Urinary bladder (tissue), 3 donors: ENCODE measurements at regions not wholly inside any gene's neighbourhood (a gene's known extent, or its start where the extent isn't known, plus 50 kb on each side); places are given as distances from the start of the nearest gene placed in this dataset.

Experiments
- DNase-seq: peaks from one replicate; pipeline ENCODE4 v3.0.0-alpha.2; 2015; ENCODE audit errors: extremely low spot score
- H3K27ac ChIP-seq: one replicate; pipeline ENCODE4 v1.5.1; 2013; ENCODE audit warnings: low read depth, mild to moderate bottlenecking, moderate library complexity
- H3K36me3 ChIP-seq: one replicate; pipeline ENCODE4 v1.6.1; 2013; ENCODE audit warnings: mild to moderate bottlenecking, moderate library complexity; ENCODE audit not compliant: insufficient read depth
- H3K4me1 ChIP-seq: one replicate; pipeline ENCODE4 v1.6.1; 2013; ENCODE audit warnings: mild to moderate bottlenecking, moderate library complexity; ENCODE audit not compliant: insufficient read depth
- H3K4me3 ChIP-seq: one replicate; pipeline ENCODE4 v1.5.1; 2013; ENCODE audit warnings: low read depth, low read length
- WGBS: extraction: QIAGEN DNeasy Blood & Tissue Kit; methylation state at CpG from one replicate; pipeline ENCODE4 v1.1.7; 2013; 5-methylcytosine and 5-hydroxymethylcytosine counted together
- donor health status: healthy with polysubstance abuse.
- donor health status: healthy.

DNA sequence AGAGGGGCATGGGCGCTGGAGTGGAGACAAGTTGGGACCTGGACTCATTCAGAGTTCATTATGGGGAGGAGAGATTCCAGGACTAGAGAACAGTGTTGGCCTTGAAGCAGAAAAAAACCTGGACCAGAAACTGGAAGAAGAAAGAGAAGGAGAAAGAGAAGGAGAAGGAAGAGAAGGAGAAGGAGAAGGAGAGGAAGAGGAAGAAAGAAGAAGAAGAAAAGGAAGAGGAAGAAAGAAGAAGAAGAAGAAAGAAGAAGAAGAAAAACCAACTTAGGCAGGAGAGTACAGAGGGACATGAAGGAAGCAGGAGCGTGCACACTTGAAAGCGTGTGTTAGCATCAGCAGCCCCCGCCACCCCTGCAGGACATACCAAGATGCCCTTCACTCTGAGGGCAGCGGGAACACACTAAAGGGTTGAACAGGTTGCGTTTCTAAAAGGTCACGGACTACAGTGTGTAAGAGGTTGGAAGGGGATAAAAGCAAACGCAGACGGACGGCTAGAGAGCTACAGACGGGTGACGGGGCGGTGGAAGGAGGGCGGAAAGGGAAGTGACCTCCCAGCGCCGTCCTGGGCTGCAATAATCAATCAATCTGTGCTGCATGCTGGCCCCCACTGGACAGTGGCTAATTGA is 95.3 kb downstream of the SEC61G start:
- Histone ChIP-seq H3K4me1 (peaks cover 2% of the 10 kb centered on the region), H3K36me3 (no peaks in the 10 kb centered on the region), H3K27ac (no peak overlapping the region), H3K4me3 (peak overlapping the region; percentile 28)
- 22% methylated on average over 16 of the region's 16 CpGs for WGBS
- no peak for DNase-seq

- no peak for DNase-seq
- Histone ChIP-seq H3K36me3 (no peaks in the 10 kb centered on the region), H3K4me1 (peaks cover 2% of the 10 kb centered on the region), H3K27ac (no peak overlapping the region), H3K4me3 (no peak overlapping the region)
- WGBS, result 91% methylated on average over 13 of the region's 13 CpGs
These were observed 95.8 kb downstream of the SEC61G start for GRCh38 chr7:54663186-54663585.

- Histone ChIP-seq H3K36me3 (no peaks in the 10 kb centered on the region), H3K27ac (no peak overlapping the region), H3K4me1 (peaks cover 2% of the 10 kb centered on the region), H3K4me3 (no peak overlapping the region)
- 82% methylated on average over 7 of the region's 7 CpGs for WGBS
- DNase-seq, result no peak
These were observed 96.3 kb downstream of the SEC61G start for GRCh38 chr7:54662701-54663100.

DNA sequence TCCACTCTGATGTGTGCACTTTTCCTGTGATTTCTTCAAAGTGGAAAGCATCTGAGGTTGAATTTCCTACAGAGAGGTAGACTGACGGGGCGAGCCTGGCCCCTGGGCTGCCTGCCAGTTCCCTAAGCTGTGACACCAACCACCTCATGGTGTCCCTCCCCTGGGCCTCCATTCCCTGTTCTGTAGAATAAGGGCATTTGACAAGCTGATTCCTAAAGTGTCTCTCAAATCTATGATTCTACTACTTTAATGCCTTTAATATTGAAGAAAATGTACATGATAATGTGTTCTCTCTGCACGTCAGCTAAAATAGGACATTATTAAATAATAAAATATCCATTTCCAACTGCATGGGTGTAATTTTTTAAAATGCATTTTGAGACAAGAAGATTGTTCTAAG is 105.1 kb downstream of the SEC61G start:
- no peak for DNase-seq
- H3K4me3 ChIP-seq, result no peak overlapping the region
- no peaks in the 10 kb centered on the region for H3K4me1 ChIP-seq
- no peak overlapping the region for H3K27ac ChIP-seq
- 71% methylated on average over 3 of the region's 3 CpGs for WGBS
- no peaks in the 10 kb centered on the region for H3K36me3 ChIP-seq

- Histone ChIP-seq H3K27ac (no peak overlapping the region), H3K36me3 (no peaks in the 10 kb centered on the region), H3K4me1 (no peaks in the 10 kb centered on the region), H3K4me3 (no peak overlapping the region)
- no peak for DNase-seq
- 66% methylated on average over 6 of the region's 6 CpGs for WGBS
These were observed 100.9 kb downstream of the VSTM2A start for GRCh38 chr7:54643064-54643463.

DNA sequence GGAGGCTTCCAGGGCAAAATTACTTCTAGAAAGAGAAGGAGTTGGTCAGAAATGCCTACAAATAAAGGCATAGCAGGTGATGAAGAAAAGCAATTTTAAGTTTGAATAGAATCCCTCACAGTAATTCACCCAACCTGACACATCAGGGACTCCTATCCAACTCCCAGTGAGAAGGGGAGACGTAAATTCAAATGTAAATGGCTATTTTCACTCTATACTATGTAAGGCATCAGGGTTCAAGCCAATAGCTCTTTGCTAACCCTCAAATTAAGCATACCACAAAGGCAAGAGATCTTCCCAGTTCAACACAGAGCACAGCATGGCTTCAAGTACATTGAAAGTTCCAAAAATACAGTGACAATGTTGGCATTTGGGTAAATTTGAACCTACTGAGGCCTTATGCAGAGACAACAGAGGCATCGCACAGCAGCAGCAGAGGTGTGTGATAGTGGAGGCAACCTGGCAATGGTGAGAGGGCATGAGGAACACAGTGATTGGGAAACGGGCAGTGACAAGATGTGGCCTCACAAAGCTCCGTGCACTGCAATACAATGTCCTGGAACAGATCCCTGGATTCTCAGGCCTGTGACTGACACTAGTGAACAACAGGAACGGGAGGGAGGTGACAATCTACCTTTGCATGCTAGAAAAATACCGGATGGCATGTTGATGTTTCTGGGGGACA is 95.7 kb downstream of the VSTM2A start:
- WGBS, result 73% methylated on average over 6 of the region's 6 CpGs
- no peak overlapping the region for H3K27ac ChIP-seq
- H3K4me3 ChIP-seq, result no peak overlapping the region
- no peaks in the 10 kb centered on the region for H3K4me1 ChIP-seq
- no peak for DNase-seq
- no peaks in the 10 kb centered on the region for H3K36me3 ChIP-seq

GRCh38 chr7:54632696-54633095 is 90.5 kb downstream of the VSTM2A start:
- H3K4me3 ChIP-seq, result no peak overlapping the region
- no peak overlapping the region for H3K27ac ChIP-seq
- no peaks in the 10 kb centered on the region for H3K36me3 ChIP-seq
- no peaks in the 10 kb centered on the region for H3K4me1 ChIP-seq
- no peak for DNase-seq
- WGBS, result 48% methylated on average over 4 of the region's 4 CpGs

- 74% methylated on average over 4 of the region's 4 CpGs for WGBS
- Histone ChIP-seq H3K27ac (no peak overlapping the region), H3K36me3 (no peaks in the 10 kb centered on the region), H3K4me1 (no peaks in the 10 kb centered on the region), H3K4me3 (no peak overlapping the region)
- DNase-seq, result no peak
These were observed 87.6 kb downstream of the VSTM2A start for GRCh38 chr7:54629771-54630170.

DNA sequence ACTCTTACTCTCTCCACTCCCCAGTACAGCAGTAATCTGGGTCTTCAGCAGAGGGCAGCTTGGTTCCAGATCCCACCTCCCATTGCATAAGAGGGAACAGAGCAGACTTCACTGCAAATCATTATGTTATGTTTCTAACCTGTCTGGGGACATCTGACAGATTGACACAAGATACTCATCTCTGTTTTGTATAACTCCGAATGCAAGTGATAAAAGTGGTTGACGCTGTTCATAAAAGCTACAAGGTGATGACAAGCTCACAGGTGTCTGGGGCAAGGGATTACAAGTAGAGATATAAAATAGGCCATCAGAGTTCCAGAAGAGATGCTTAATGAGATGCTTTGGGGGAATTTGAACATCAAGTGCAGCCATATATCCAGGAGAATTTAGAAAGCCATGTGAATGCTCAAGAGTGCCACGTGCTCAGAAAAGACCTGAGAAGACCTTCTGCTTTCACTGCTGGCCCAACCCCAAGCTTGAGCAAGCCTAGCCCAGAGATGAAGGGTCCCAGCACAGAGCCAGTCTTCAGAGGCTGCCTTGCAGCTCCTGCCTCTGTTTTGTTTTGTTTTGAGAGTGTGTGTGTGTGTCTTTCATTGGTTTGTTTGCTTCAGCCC is 80.6 kb downstream of the VSTM2A start:
- 63% methylated on average over 3 of the region's 3 CpGs for WGBS

More for the DNA sequence above, 80.6 kb downstream of the VSTM2A start:
- Histone ChIP-seq H3K27ac (no peak overlapping the region), H3K4me3 (no peak overlapping the region), H3K36me3 (no peaks in the 10 kb centered on the region), H3K4me1 (no peaks in the 10 kb centered on the region)
- DNase-seq, result no peak
